IMR-90 (cell line): ENCODE measurements at regions not wholly inside any gene's neighbourhood (a gene's known extent, or its start where the extent isn't known, plus 50 kb on each side); places are given as distances from the start of the nearest gene placed in this dataset.

ENCODE experiments used
- ATAC-seq: fragments of 200-7000 bp; cut with Tn5 transposase; 2 replicates; pipeline ENCODE4 v1.9.1; 2020; ENCODE audit warnings: low read depth, mild to moderate bottlenecking, moderate library complexity
- BruUV-seq: library from RNA; stranded (reverse); fragments of 400-500 nt; replicated peaks from 2 replicates; lab custom pipeline; 2021; lab: Mats Ljungman, UMichigan
- CTCF ChIA-PET: fragments of 300-600 bp; formaldehyde crosslinking; extraction: SDS; loops from one replicate; lab custom pipeline; 2021; ENCODE audit warnings: antibody characterized with exemption; lab: Yijun Ruan, JAX
- POLR2A ChIA-PET: fragments of 300-600 bp; sonication (Branson Sonifier 250); formaldehyde crosslinking; loops from one replicate; lab custom pipeline; 2022; ENCODE audit warnings: antibody characterized with exemption; ENCODE audit not compliant: unreplicated experiment; lab: Charles Lee
- DNase-seq: peaks from one replicate; pipeline ENCODE4 v3.0.0; 2013
- H2AFZ ChIP-seq: replicated peaks from 2 replicates; pipeline ENCODE3; 2013; ENCODE audit warnings: low read length, mild to moderate bottlenecking; ENCODE audit not compliant: poor library complexity
- H2AK5ac ChIP-seq: 2 replicates; pipeline ENCODE4 v1.6.1; 2013; ENCODE audit warnings: low read depth, low read length, inconsistent platforms
- H2AK9ac ChIP-seq: replicated peaks from 2 replicates; pipeline ENCODE3; 2013; ENCODE audit warnings: mild to moderate bottlenecking, low read depth, low read length, moderate library complexity; ENCODE audit not compliant: poor library complexity
- H2BK120ac ChIP-seq: 2 replicates; pipeline ENCODE4 v1.6.1; 2013; ENCODE audit warnings: low read depth, low read length, inconsistent platforms
- H2BK15ac ChIP-seq: 3 replicates; pipeline ENCODE4 v1.6.1; 2013; ENCODE audit warnings: low read depth, low read length, inconsistent platforms
- H2BK20ac ChIP-seq: 2 replicates; pipeline ENCODE4 v1.6.1; 2013; ENCODE audit warnings: low read depth, mild to moderate bottlenecking, inconsistent platforms, low read length, moderate library complexity
- H2BK5ac ChIP-seq: 2 replicates; pipeline ENCODE4 v1.6.1; 2013; ENCODE audit warnings: mild to moderate bottlenecking, low read depth, low read length, inconsistent platforms; ENCODE audit not compliant: poor library complexity, severe bottlenecking
- H3K14ac ChIP-seq: replicated peaks from 2 replicates; pipeline ENCODE4 v1.6.1; 2013; ENCODE audit warnings: low read depth, low read length, inconsistent platforms
- H3K18ac ChIP-seq: 2 replicates; pipeline ENCODE4 v1.6.1; 2013; ENCODE audit warnings: low read depth, low read length, control low read depth
- H3K23ac ChIP-seq: 2 replicates; pipeline ENCODE4 v1.6.1; 2013; ENCODE audit warnings: low read depth, low read length, inconsistent platforms
- H3K27ac ChIP-seq: 2 replicates; pipeline ENCODE4 v1.5.1; 2013; ENCODE audit warnings: mild to moderate bottlenecking, control low read depth, low read length; ENCODE audit not compliant: insufficient read depth
- H3K27me3 ChIP-seq: 2 replicates; pipeline ENCODE4 v1.6.1; 2013; ENCODE audit warnings: low read length; ENCODE audit not compliant: control insufficient read depth, insufficient read depth
- H3K36me3 ChIP-seq: 2 replicates; pipeline ENCODE4 v1.6.1; 2013; ENCODE audit warnings: low read length, mixed read lengths; ENCODE audit not compliant: control insufficient read depth, insufficient read depth
- H3K4ac ChIP-seq: 2 replicates; pipeline ENCODE4 v1.6.1; 2013; ENCODE audit warnings: low read depth, low read length, inconsistent platforms
- H3K4me1 ChIP-seq: 2 replicates; pipeline ENCODE4 v1.6.1; 2013; ENCODE audit warnings: low read length, mixed read lengths; ENCODE audit not compliant: control insufficient read depth, insufficient read depth
- H3K4me2 ChIP-seq: 2 replicates; pipeline ENCODE4 v1.6.1; 2013; ENCODE audit warnings: low read depth, mild to moderate bottlenecking, control low read depth, low read length, moderate library complexity
- H3K4me3 ChIP-seq: 2 replicates; pipeline ENCODE4 v1.5.1; 2013; ENCODE audit warnings: low read depth, mild to moderate bottlenecking, control low read depth, low read length, moderate library complexity; ENCODE audit not compliant: insufficient read depth
- H3K56ac ChIP-seq: 2 replicates; pipeline ENCODE4 v1.6.1; 2013; ENCODE audit warnings: low read length, inconsistent platforms; ENCODE audit not compliant: insufficient read depth; ENCODE audit errors: extremely low read depth
- H3K79me1 ChIP-seq, 2 experiments: 2 replicates each; pipeline ENCODE4 v1.6.1; 2013; ENCODE audit warnings: low read length in 2 of 2, inconsistent platforms in 1 of 2, low read depth in 1 of 2
- H3K9ac ChIP-seq: 2 replicates; pipeline ENCODE4 v1.6.1; 2013; ENCODE audit warnings: low read depth, low read length, control low read depth
- H3K9me1 ChIP-seq: 2 replicates; pipeline ENCODE4 v1.6.1; 2013; ENCODE audit warnings: low read length, inconsistent platforms; ENCODE audit not compliant: insufficient read depth
- H3K9me3 ChIP-seq: 2 replicates; pipeline ENCODE4 v1.6.1; 2013; ENCODE audit warnings: low read length; ENCODE audit not compliant: control insufficient read depth, insufficient read depth
- H4K20me1 ChIP-seq: 2 replicates; pipeline ENCODE4 v1.6.1; 2013; ENCODE audit warnings: low read length, inconsistent platforms; ENCODE audit not compliant: insufficient read depth
- H4K5ac ChIP-seq: 2 replicates; pipeline ENCODE4 v1.6.1; 2013; ENCODE audit warnings: mild to moderate bottlenecking, low read depth, low read length, control low read depth
- H4K8ac ChIP-seq, 2 experiments: 2 replicates each; pipeline ENCODE4 v1.6.1; 2013; ENCODE audit warnings: low read depth in 2 of 2, low read length in 2 of 2, control low read depth in 1 of 2, inconsistent platforms in 1 of 2
- H4K91ac ChIP-seq: 2 replicates; pipeline ENCODE4 v1.6.1; 2013; ENCODE audit warnings: low read depth, low read length, inconsistent platforms; ENCODE audit not compliant: insufficient read depth
- BHLHE40 ChIP-seq: fragments of 150-350 bp; IDR thresholded peaks from 2 replicates; pipeline ENCODE4 v1.6.1; 2016; ENCODE audit warnings: mild to moderate bottlenecking, low read depth, low read length
- CEBPB ChIP-seq: IDR thresholded peaks from 2 replicates; pipeline ENCODE4 v1.6.1; 2012; ENCODE audit warnings: low read depth, low read length, improper control_type of control experiment
- CHD1 ChIP-seq: IDR thresholded peaks from 2 replicates; pipeline ENCODE4 v1.6.1; 2012; ENCODE audit warnings: low read depth, low read length, improper control_type of control experiment
- CTCF ChIP-seq: conservative IDR thresholded peaks from 2 replicates; pipeline ENCODE4 v1.5.1; 2012; ENCODE audit warnings: mild to moderate bottlenecking, low read depth, low read length, improper control_type of control experiment
- ELK1 ChIP-seq: fragments of 150-350 bp; IDR thresholded peaks from 2 replicates; pipeline ENCODE4 v1.6.1; 2016; ENCODE audit warnings: low read depth, mild to moderate bottlenecking, low read length, moderate library complexity, borderline replicate concordance
- FOS ChIP-seq: fragments of 150-350 bp; IDR thresholded peaks from 2 replicates; pipeline ENCODE4 v1.6.1; 2016; ENCODE audit warnings: low read depth, low read length
- MAFK ChIP-seq: IDR thresholded peaks from 2 replicates; pipeline ENCODE4 v1.6.1; 2012; ENCODE audit warnings: low read depth, low read length, improper control_type of control experiment
- MAZ ChIP-seq: IDR thresholded peaks from 2 replicates; pipeline ENCODE4 v1.6.1; 2012; ENCODE audit warnings: low read depth, mild to moderate bottlenecking, low read length, improper control_type of control experiment, moderate library complexity, borderline replicate concordance
- MXI1 ChIP-seq: IDR thresholded peaks from 2 replicates; pipeline ENCODE4 v1.6.1; 2012; ENCODE audit warnings: low read depth, mild to moderate bottlenecking, low read length, moderate library complexity, borderline replicate concordance
- NFE2L2 ChIP-seq: fragments of 150-350 bp; IDR thresholded peaks from 2 replicates; pipeline ENCODE4 v1.6.1; 2016; ENCODE audit warnings: low read depth, mild to moderate bottlenecking, low read length
- POLR2A ChIP-seq: IDR thresholded peaks from 2 replicates; pipeline ENCODE4 v1.6.1; 2012; ENCODE audit warnings: mild to moderate bottlenecking, low read depth, low read length
- RAD21 ChIP-seq: IDR thresholded peaks from 2 replicates; pipeline ENCODE4 v1.6.1; 2012; ENCODE audit warnings: low read length, improper control_type of control experiment
- RCOR1 ChIP-seq: IDR thresholded peaks from 2 replicates; pipeline ENCODE4 v1.6.1; 2012; ENCODE audit warnings: mild to moderate bottlenecking, low read length, improper control_type of control experiment; ENCODE audit not compliant: insufficient replicate concordance
- RFX5 ChIP-seq: IDR thresholded peaks from 2 replicates; pipeline ENCODE4 v1.8.0; 2012; ENCODE audit warnings: low read depth, mild to moderate bottlenecking, low read length, moderate library complexity
- SMC3 ChIP-seq: fragments of 150-350 bp; IDR thresholded peaks from 2 replicates; pipeline ENCODE4 v1.6.1; 2016; ENCODE audit warnings: low read depth, mild to moderate bottlenecking, antibody characterized with exemption, low read length, moderate library complexity
- USF2 ChIP-seq: fragments of 150-350 bp; IDR thresholded peaks from 2 replicates; pipeline ENCODE4 v1.6.1; 2017; ENCODE audit warnings: mild to moderate bottlenecking, antibody characterized with exemption, low read length, low read depth
- WGBS, 2 experiments: methylation state at CpG; one replicate each; pipeline versions ENCODE4 v1.1.5 to v1.1.7; 2013; ENCODE audit warnings: missing lambda C conversion rate in 2 of 2; ENCODE audit not compliant: insufficient read length in 1 of 2; ENCODE audit errors: extremely low coverage in 2 of 2; 5-methylcytosine and 5-hydroxymethylcytosine counted together
- dilution Hi-C: fragments of 300-500 bp; cut with HindIII; formaldehyde crosslinking; loops from one replicate; pipeline ENCODE4 v1.14.3; 2018; ENCODE audit warnings: low sequenced_read_pairs; ENCODE audit not compliant: unreplicated experiment
- in situ Hi-C: fragments of 300-500 bp; cut with MboI; formaldehyde crosslinking; loops from 3 replicates; pipeline ENCODE4 v1.14.3; 2019; ENCODE audit warnings: low sequenced_read_pairs, inconsistent platforms, mixed read lengths
- intact Hi-C: fragments of 100-400 bp; cut with micrococcal nuclease; formaldehyde crosslinking; loops from 2 replicates; pipeline ENCODE4 v1.10.0; 2022

GRCh38 chr6:102736941-102737368 lies 1343.4 kb downstream of the GRIK2 start:
- Histone ChIP-seq H3K27ac (no peak overlapping the region), H3K4me2 (no peak overlapping the region), H3K14ac (no peak overlapping the region), H2BK20ac (no peak overlapping the region), H2AK9ac (no peak overlapping the region), H3K18ac (no peak overlapping the region), H3K27me3 (no peaks in the 10 kb centered on the region), H2AK5ac (no peak overlapping the region), H2BK120ac (peak overlapping the region; percentile 57; the same call in 1 of the 2 replicates), H3K4ac (peak overlapping the region; percentile 29; the same call in 1 of the 2 replicates), H3K23ac (no peak overlapping the region), H2BK15ac (no peak overlapping the region), H3K9me3 (no peaks in the 10 kb centered on the region; the same call in 1 of the 2 replicates), H3K56ac (no peak overlapping the region), H2BK5ac (no peak overlapping the region), H4K91ac (no peak overlapping the region), H4K8ac (peak overlapping the region in 1 of 2 experiments; percentile 70; a peak in 1 of 4 replicates), H3K36me3 (no peaks in the 10 kb centered on the region), H3K9me1 (no peaks in the 10 kb centered on the region), H3K9ac (no peak overlapping the region), H2AFZ (peak overlapping the region; percentile 61), H3K79me1 (no peaks in the 10 kb centered on the region), H4K5ac (no peak overlapping the region), H3K4me3 (no peak overlapping the region), H3K4me1 (no peaks in the 10 kb centered on the region; the same call in 1 of the 2 replicates), H4K20me1 (no peaks in the 10 kb centered on the region)
- ATAC-seq (peak; percentile 59), DNase-seq (peak; percentile 76)
- CTCF ChIA-PET = no interaction called here
- no peak for TF ChIP-seq CEBPB
- TF ChIP-seq BHLHE40 = no peak
- TF ChIP-seq POLR2A = no peak
- TF ChIP-seq SMC3 = no peak
- TF ChIP-seq RCOR1 = no peak
- TF ChIP-seq MAZ = no peak
- TF ChIP-seq ELK1 = no peak
- no peak for TF ChIP-seq USF2
- TF ChIP-seq CHD1 = no peak
- TF ChIP-seq CTCF = no peak
- TF ChIP-seq MAFK = no peak
- no peak for TF ChIP-seq RFX5
- no peak; the same call in 1 of the 2 replicates for TF ChIP-seq FOS
- no peak for TF ChIP-seq RAD21
- no peak for TF ChIP-seq MXI1
- TF ChIP-seq NFE2L2 = no peak
- no TSS peak for BruUV-seq
- WGBS, 2 experiments = no CpG with 5 or more reads among the region's 2 CpGs
- in situ Hi-C loops (no loop called here), intact Hi-C loops (no loop called here), dilution Hi-C loops (no loop called here)
- POLR2A ChIA-PET = no interaction called here
